ENCODE measurements at regions not wholly inside any gene's neighbourhood (a gene's known extent, or its start where the extent isn't known, plus 50 kb on each side); places are given as distances from the start of the nearest gene placed in this dataset.

DNA sequence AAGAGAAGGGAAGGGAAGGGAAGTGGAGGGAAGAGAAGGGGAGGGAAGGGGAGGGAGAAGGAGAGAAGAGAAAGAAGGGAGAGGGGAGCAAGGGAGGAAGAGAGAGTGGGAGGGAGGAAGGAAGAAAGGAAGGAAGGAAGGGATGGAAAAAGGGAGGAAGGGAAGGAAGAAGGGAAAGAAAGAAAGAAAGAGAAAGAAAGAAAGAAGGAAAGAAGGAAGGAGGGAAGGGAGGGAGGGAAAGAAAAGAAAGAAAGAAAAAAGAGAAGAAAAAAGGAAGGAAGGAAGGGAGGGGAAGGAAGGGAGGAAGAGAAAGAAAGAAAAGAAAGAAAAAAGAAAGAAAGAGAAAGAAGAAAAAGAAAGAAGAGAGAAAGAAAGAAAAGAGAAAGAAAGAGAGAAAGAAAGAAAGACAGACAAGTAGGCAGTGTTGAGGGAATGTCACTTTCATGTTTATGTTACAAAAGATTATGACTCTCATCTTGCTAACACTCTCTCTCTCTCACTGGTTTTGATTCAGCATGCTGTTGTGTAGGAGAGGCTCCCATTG is 58.0 kb upstream of the ZNF804A start:
- Histone ChIP-seq H3K9me3 (ENCODE audit: severe bottlenecking) (no peaks in the 10 kb centered on the region), H3K4me3 (ENCODE audit: severe bottlenecking) (no peak overlapping the region), H3K27me3 (ENCODE audit: insufficient read depth, poor library complexity, severe bottlenecking) (no peaks in the 10 kb centered on the region), H3K36me3 (ENCODE audit: low read depth) (no peaks in the 10 kb centered on the region), H3K4me1 (ENCODE audit: insufficient read depth, poor library complexity, severe bottlenecking) (no peaks in the 10 kb centered on the region), H3K27ac (ENCODE audit: poor library complexity, severe bottlenecking) (no peak overlapping the region)
- no peak for ATAC-seq (ENCODE audit: low read depth)
- no peak for DNase-seq (ENCODE audit: low spot score)
- TF ChIP-seq, protein P1, sequence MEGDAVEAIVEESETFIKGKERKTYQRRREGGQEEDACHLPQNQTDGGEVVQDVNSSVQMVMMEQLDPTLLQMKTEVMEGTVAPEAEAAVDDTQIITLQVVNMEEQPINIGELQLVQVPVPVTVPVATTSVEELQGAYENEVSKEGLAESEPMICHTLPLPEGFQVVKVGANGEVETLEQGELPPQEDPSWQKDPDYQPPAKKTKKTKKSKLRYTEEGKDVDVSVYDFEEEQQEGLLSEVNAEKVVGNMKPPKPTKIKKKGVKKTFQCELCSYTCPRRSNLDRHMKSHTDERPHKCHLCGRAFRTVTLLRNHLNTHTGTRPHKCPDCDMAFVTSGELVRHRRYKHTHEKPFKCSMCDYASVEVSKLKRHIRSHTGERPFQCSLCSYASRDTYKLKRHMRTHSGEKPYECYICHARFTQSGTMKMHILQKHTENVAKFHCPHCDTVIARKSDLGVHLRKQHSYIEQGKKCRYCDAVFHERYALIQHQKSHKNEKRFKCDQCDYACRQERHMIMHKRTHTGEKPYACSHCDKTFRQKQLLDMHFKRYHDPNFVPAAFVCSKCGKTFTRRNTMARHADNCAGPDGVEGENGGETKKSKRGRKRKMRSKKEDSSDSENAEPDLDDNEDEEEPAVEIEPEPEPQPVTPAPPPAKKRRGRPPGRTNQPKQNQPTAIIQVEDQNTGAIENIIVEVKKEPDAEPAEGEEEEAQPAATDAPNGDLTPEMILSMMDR (IDR thresholded peaks at IDR 0.05; ENCODE audit: poor library complexity, severe bottlenecking) = no peak

DNA sequence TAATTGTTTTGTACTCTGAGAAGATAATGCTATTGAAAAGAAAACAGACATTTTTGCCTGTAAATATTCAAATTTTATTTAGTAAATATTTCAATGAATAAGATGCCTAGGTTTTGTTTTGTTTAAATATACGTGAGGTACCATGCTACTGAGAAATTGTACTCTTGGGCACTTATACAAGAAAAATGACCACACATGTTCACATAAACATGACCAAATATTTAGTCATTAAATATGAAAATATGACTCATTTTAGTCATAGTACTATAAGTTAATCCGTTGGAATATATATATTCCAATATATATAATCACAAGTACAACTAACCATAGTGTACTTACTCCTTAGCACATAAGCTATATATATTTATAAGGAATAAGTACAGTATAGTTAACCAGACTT is 56.7 kb upstream of the ZNF804A start:
- no peaks in the 10 kb centered on the region for H3K4me1 ChIP-seq (ENCODE audit: insufficient read depth, poor library complexity, severe bottlenecking)
- ATAC-seq (ENCODE audit: low read depth) = no peak
- TF ChIP-seq, protein P1 (IDR thresholded peaks at IDR 0.05; ENCODE audit: poor library complexity, severe bottlenecking) = no peak
- no peaks in the 10 kb centered on the region for H3K27me3 ChIP-seq (ENCODE audit: insufficient read depth, poor library complexity, severe bottlenecking)
- no peaks in the 10 kb centered on the region for H3K9me3 ChIP-seq (ENCODE audit: severe bottlenecking)
- DNase-seq (ENCODE audit: low spot score) = no peak
- no peak overlapping the region for H3K27ac ChIP-seq (ENCODE audit: poor library complexity, severe bottlenecking)
- no peak overlapping the region for H3K4me3 ChIP-seq (ENCODE audit: severe bottlenecking)
- no peaks in the 10 kb centered on the region for H3K36me3 ChIP-seq (ENCODE audit: low read depth)

DNA sequence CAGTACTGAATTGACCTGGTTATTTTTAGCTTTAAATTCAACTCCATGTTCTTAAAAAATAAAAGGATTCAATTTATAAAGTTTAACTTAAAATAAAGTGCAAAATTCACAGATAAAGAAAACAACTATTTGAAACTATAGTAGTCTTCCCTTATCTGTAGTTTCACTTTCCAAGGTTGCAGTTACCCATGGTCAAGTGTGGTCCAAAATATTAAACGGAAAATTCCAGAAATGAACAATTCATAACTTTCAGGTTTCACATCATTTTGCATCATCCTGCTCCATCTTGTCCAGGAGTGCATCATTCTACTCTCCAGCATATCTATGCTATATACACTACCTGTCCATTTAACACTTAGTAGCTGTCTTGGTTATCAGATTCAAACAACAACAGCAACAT is 54.5 kb upstream of the ZNF804A start:
- TF ChIP-seq, protein P1 (IDR thresholded peaks at IDR 0.05; ENCODE audit: poor library complexity, severe bottlenecking) = no peak
- Histone ChIP-seq H3K4me1 (ENCODE audit: insufficient read depth, poor library complexity, severe bottlenecking) (no peaks in the 10 kb centered on the region), H3K9me3 (ENCODE audit: severe bottlenecking) (no peaks in the 10 kb centered on the region), H3K27me3 (ENCODE audit: insufficient read depth, poor library complexity, severe bottlenecking) (no peaks in the 10 kb centered on the region), H3K4me3 (ENCODE audit: severe bottlenecking) (no peak overlapping the region), H3K36me3 (ENCODE audit: low read depth) (no peaks in the 10 kb centered on the region), H3K27ac (ENCODE audit: poor library complexity, severe bottlenecking) (no peak overlapping the region)
- DNase-seq (ENCODE audit: low spot score) = no peak
- ATAC-seq (ENCODE audit: low read depth) = no peak
